Stimulated activated CD8-positive, alpha-beta memory T cell treated with anti-CD3 and anti-CD28 coated beads, Interleukin-12 subunit alpha, Interleukin-12 subunit beta, amount 100 ng/mL, for 4 hours (primary cell): ENCODE measurements at regions not wholly inside any gene's neighbourhood (a gene's known extent, or its start where the extent isn't known, plus 50 kb on each side); places are given as distances from the start of the nearest gene placed in this dataset.
A peak's percentile ranks its signal among the peaks of the same experiment; 100 is the strongest.
"Not testable (repeated sequence)": the region's sequence is repeated elsewhere in the genome, so short reads cannot be mapped to it uniquely, and the experiment has no call there.

Experiments
- DNase-seq: peaks from one replicate; pipeline ENCODE4 v3.0.0-alpha.2; 2020; ENCODE audit warnings: low read depth

- DNase-seq: peak; percentile 2
Observed at GRCh38 chr6:105880030-105880492, 206.1 kb upstream of the PRDM1 start.

GRCh38 chr6:105879146-105879545 lies 207.0 kb upstream of the PRDM1 start:
- DNase-seq: no peak

GRCh38 chr6:105875974-105876640 lies 210.0 kb upstream of the PRDM1 start:
- DNase-seq: no peak

GRCh38 chr6:105874835-105875626 lies 211.1 kb upstream of the PRDM1 start:
- no peak for DNase-seq

GRCh38 chr6:105873799-105874198 lies 212.3 kb upstream of the PRDM1 start:
- no peak for DNase-seq

- no peak for DNase-seq
Observed at GRCh38 chr6:105873211-105873704, 212.9 kb upstream of the PRDM1 start.

GRCh38 chr6:105872249-105872648 lies 213.9 kb upstream of the PRDM1 start:
- no peak for DNase-seq

- DNase-seq: no peak
Observed at GRCh38 chr6:105871542-105871941, 214.6 kb upstream of the PRDM1 start.

GRCh38 chr6:105869835-105870440 lies 216.2 kb upstream of the PRDM1 start:
- no peak for DNase-seq

GRCh38 chr6:105868823-105869460 lies 217.2 kb upstream of the PRDM1 start:
- DNase-seq: no peak

- DNase-seq: no peak
Observed at GRCh38 chr6:105867821-105868220, 218.3 kb upstream of the PRDM1 start.

- no peak for DNase-seq
Observed at GRCh38 chr6:105867277-105867676, 218.9 kb upstream of the PRDM1 start.

GRCh38 chr6:105862936-105863607 lies 223.1 kb upstream of the PRDM1 start:
- DNase-seq: no peak

GRCh38 chr6:105860927-105861326 lies 225.2 kb upstream of the PRDM1 start:
- not testable (repeated sequence) for DNase-seq

GRCh38 chr6:105859457-105859856 lies 226.7 kb upstream of the PRDM1 start:
- no peak for DNase-seq

GRCh38 chr6:105858639-105859038 lies 227.5 kb upstream of the PRDM1 start:
- DNase-seq: not testable (repeated sequence)

- no peak for DNase-seq
Observed at GRCh38 chr6:105855433-105855832, 230.7 kb upstream of the PRDM1 start.

- DNase-seq: not testable (repeated sequence)
Observed at GRCh38 chr6:105853979-105854378, 232.2 kb upstream of the PRDM1 start.

- DNase-seq: no peak
Observed at GRCh38 chr6:105851606-105852005, 234.5 kb upstream of the PRDM1 start.

- DNase-seq: no peak
Observed at GRCh38 chr6:105851113-105851580, 235.0 kb upstream of the PRDM1 start.

- DNase-seq: no peak
Observed at GRCh38 chr6:105850261-105851112, 235.6 kb upstream of the PRDM1 start.
